ENCODE measurements at regions not wholly inside any gene's neighbourhood (a gene's known extent, or its start where the extent isn't known, plus 50 kb on each side); places are given as distances from the start of the nearest gene placed in this dataset.

GRCh38 chr5:19388391-19388790, 599.6 kb downstream of the CDH18 start (continued):
- TF ChIP-seq, protein P1, sequence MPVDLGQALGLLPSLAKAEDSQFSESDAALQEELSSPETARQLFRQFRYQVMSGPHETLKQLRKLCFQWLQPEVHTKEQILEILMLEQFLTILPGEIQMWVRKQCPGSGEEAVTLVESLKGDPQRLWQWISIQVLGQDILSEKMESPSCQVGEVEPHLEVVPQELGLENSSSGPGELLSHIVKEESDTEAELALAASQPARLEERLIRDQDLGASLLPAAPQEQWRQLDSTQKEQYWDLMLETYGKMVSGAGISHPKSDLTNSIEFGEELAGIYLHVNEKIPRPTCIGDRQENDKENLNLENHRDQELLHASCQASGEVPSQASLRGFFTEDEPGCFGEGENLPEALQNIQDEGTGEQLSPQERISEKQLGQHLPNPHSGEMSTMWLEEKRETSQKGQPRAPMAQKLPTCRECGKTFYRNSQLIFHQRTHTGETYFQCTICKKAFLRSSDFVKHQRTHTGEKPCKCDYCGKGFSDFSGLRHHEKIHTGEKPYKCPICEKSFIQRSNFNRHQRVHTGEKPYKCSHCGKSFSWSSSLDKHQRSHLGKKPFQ (tag by site-specific recombination; IDR thresholded peaks at IDR 0.05) = no peak
- TF ChIP-seq ZNF658 (tag by site-specific recombination; IDR thresholded peaks at IDR 0.05) (no peak), SCRT1 (tag by site-specific recombination; IDR thresholded peaks at IDR 0.05; ENCODE audit: borderline replicate concordance) (no peak), ZSCAN23 (tag by site-specific recombination; IDR thresholded peaks at IDR 0.05) (no peak), ZNF350 (tag by site-specific recombination; IDR thresholded peaks at IDR 0.05) (no peak), ELK4 (IDR thresholded peaks at IDR 0.05; ENCODE audit: borderline replicate concordance, low read depth, low read length) (no peak), BCL11A (tag by site-specific recombination; IDR thresholded peaks at IDR 0.05; ENCODE audit: low read depth) (no peak), ZNF138 (tag by site-specific recombination; IDR thresholded peaks at IDR 0.05; ENCODE audit: borderline replicate concordance) (no peak), KLF1 (tag by site-specific recombination; IDR thresholded peaks at IDR 0.05) (no peak), ZNF335 (tag by site-specific recombination; conservative IDR thresholded peaks at IDR 0.05) (no peak)

GRCh38 chr5:19401032-19401431, 587.0 kb downstream of the CDH18 start:
- CTCF ChIA-PET = no interaction called here
- H3K9me3 ChIP-seq (ENCODE audit: control insufficient read depth, insufficient read depth, low read depth, low read length) = no peaks in the 10 kb centered on the region
- H3K36me3 ChIP-seq (ENCODE audit: control insufficient read depth in 2 of 2, insufficient read depth in 1 of 2, low read length in 2 of 2) = no peaks in the 10 kb centered on the region
- H3K4me3 ChIP-seq (ENCODE audit: low read depth, low read length) = no peak overlapping the region
- H3K27ac ChIP-seq (ENCODE audit: extremely low read depth, low read depth, low read length) = no peak overlapping the region
- TF ChIP-seq ZNF133 (tag by site-specific recombination; IDR thresholded peaks at IDR 0.05) = no peak
- no peak for TF ChIP-seq MZF1 (tag by site-specific recombination; IDR thresholded peaks at IDR 0.05; ENCODE audit: borderline replicate concordance)
- TF ChIP-seq ZFP41 (tag by site-specific recombination; IDR thresholded peaks at IDR 0.05; ENCODE audit: borderline replicate concordance) = no peak
- TF ChIP-seq HOXD13 (CRISPR knock-in tag; IDR thresholded peaks at IDR 0.05; ENCODE audit: borderline replicate concordance) = no peak
- no peak for TF ChIP-seq ZNF266 (tag by site-specific recombination; IDR thresholded peaks at IDR 0.05; ENCODE audit: low read depth)
- TF ChIP-seq YY1 (tag by site-specific recombination; IDR thresholded peaks at IDR 0.05) = no peak
- TF ChIP-seq ZNF37A (tag by site-specific recombination; IDR thresholded peaks at IDR 0.05) = no peak
- TF ChIP-seq ZNF792 (tag by site-specific recombination; IDR thresholded peaks at IDR 0.05) = no peak
- no peak for TF ChIP-seq ZNF585B (tag by site-specific recombination; IDR thresholded peaks at IDR 0.05)
- no peak for TF ChIP-seq ZNF561 (tag by site-specific recombination; IDR thresholded peaks at IDR 0.05; ENCODE audit: borderline replicate concordance)
- TF ChIP-seq ZNF26 (tag by site-specific recombination; IDR thresholded peaks at IDR 0.05) = no peak
- TF ChIP-seq IKZF3 (tag by site-specific recombination; IDR thresholded peaks at IDR 0.05) = no peak
- TF ChIP-seq ZNF23 (tag by site-specific recombination; IDR thresholded peaks at IDR 0.05; ENCODE audit: borderline replicate concordance) = no peak
- no peak for TF ChIP-seq ELK4 (IDR thresholded peaks at IDR 0.05; ENCODE audit: borderline replicate concordance, low read depth, low read length)
- TF ChIP-seq ZNF660 (tag by site-specific recombination; IDR thresholded peaks at IDR 0.05) = no peak
- no peak for TF ChIP-seq ZNF169 (tag by site-specific recombination; IDR thresholded peaks at IDR 0.05)
- TF ChIP-seq ZNF521 (tag by site-specific recombination; IDR thresholded peaks at IDR 0.05) = no peak
- TF ChIP-seq ZBTB48 (tag by site-specific recombination; IDR thresholded peaks at IDR 0.05) = no peak
- TF ChIP-seq ZNF24 (tag by site-specific recombination; IDR thresholded peaks at IDR 0.05) = no peak
- TF ChIP-seq PRDM6 (tag by site-specific recombination; IDR thresholded peaks at IDR 0.05) = no peak
- POLR2A ChIA-PET = no interaction called here
- H3K4me1 ChIP-seq (ENCODE audit: control insufficient read depth, insufficient read depth, low read length) = no peaks in the 10 kb centered on the region

Measured in HEK293 (cell line).